HepG2 (cell line): ENCODE measurements at regions not wholly inside any gene's neighbourhood (a gene's known extent, or its start where the extent isn't known, plus 50 kb on each side); places are given as distances from the start of the nearest gene placed in this dataset.

Source experiments
- BCL6 ChIP-seq: IDR thresholded peaks from 2 replicates; pipeline ENCODE4 v1.6.1; 2016; ENCODE audit warnings: missing genetic modification reagents, missing compliant biosample characterization
- CCDC6 ChIP-seq: sonication (generic); formaldehyde crosslinking; IDR thresholded peaks from 2 replicates; pipeline ENCODE4 v1.8.1; 2022; ENCODE audit warnings: mild to moderate bottlenecking, missing genetic modification reagents, moderate library complexity
- ETS1 ChIP-seq: sonication (generic); formaldehyde crosslinking; IDR thresholded peaks from 2 replicates; pipeline ENCODE4 v1.4.0; 2020; ENCODE audit warnings: missing genetic modification reagents
- FOSL2 ChIP-seq: sonication (generic); formaldehyde crosslinking; IDR thresholded peaks from 2 replicates; pipeline ENCODE4 v1.4.0; 2020; ENCODE audit warnings: missing genetic modification reagents
- FOXA1 ChIP-seq, 2 experiments: fragments of 450-650 bp in 1 of 2; sonication (generic) in 1 of 2; formaldehyde crosslinking in 1 of 2; IDR thresholded peaks; 2 replicates each; pipeline versions ENCODE4 v1.4.0 to v1.6.1; 2016 to 2020; ENCODE audit warnings: missing genetic modification reagents in 1 of 2
- GATAD1 ChIP-seq: IDR thresholded peaks from 2 replicates; pipeline ENCODE4 v1.6.1; 2016; ENCODE audit warnings: missing genetic modification reagents, missing compliant biosample characterization
- GLI4 ChIP-seq: sonication (generic); formaldehyde crosslinking; IDR thresholded peaks from 2 replicates; pipeline ENCODE4 v1.5.1; 2020; ENCODE audit warnings: missing genetic modification reagents, mild to moderate bottlenecking, moderate library complexity, borderline replicate concordance
- MIER2 ChIP-seq: IDR thresholded peaks from 2 replicates; pipeline ENCODE4 v1.6.1; 2016; ENCODE audit warnings: missing biosample characterization, missing genetic modification reagents
- NFE2 ChIP-seq: sonication (generic); formaldehyde crosslinking; IDR thresholded peaks from 2 replicates; pipeline ENCODE4 v1.4.0; 2020; ENCODE audit warnings: missing genetic modification reagents
- NR2F2 ChIP-seq: IDR thresholded peaks from 2 replicates; pipeline ENCODE4 v1.6.1; 2012; ENCODE audit warnings: low read depth, inconsistent platforms, borderline replicate concordance
- PATZ1 ChIP-seq: sonication (generic); formaldehyde crosslinking; IDR thresholded peaks from 2 replicates; pipeline ENCODE4 v1.4.0; 2020; ENCODE audit warnings: missing genetic modification reagents
- SOX6 ChIP-seq, 2 experiments: fragments of 450-650 bp in 1 of 2; sonication (generic) in 1 of 2; formaldehyde crosslinking in 1 of 2; IDR thresholded peaks; 2 replicates each; pipeline versions ENCODE4 v1.4.0 to v1.6.1; 2017 to 2020; ENCODE audit warnings: antibody characterized with exemption in 1 of 2, mild to moderate bottlenecking in 1 of 2, missing genetic modification reagents in 1 of 2
- SP1 ChIP-seq, 2 experiments: fragments of 450-650 bp in 1 of 2; sonication (generic) in 1 of 2; formaldehyde crosslinking in 1 of 2; IDR thresholded peaks; 2 replicates each; pipeline versions ENCODE4 v1.4.0 to v1.6.1; 2016 to 2020; ENCODE audit warnings: missing genetic modification reagents in 1 of 2
- THYN1 ChIP-seq: sonication (generic); formaldehyde crosslinking; IDR thresholded peaks from 2 replicates; pipeline ENCODE4 v1.8.1; 2023; ENCODE audit warnings: low read depth, mild to moderate bottlenecking, moderate library complexity, missing genetic modification reagents, borderline replicate concordance
- ZBTB2 ChIP-seq: sonication (generic); formaldehyde crosslinking; IDR thresholded peaks from 2 replicates; pipeline ENCODE4 v1.8.0; 2022; ENCODE audit warnings: low read depth, missing genetic modification reagents
- ZBTB33 ChIP-seq: sonication (generic); formaldehyde crosslinking; IDR thresholded peaks from 2 replicates; pipeline ENCODE4 v1.4.0; 2020; ENCODE audit warnings: missing genetic modification reagents
- ZNF275 ChIP-seq: sonication (generic); formaldehyde crosslinking; IDR thresholded peaks from 2 replicates; pipeline ENCODE4 v1.8.0; 2022; ENCODE audit warnings: missing genetic modification reagents, mild to moderate bottlenecking, inconsistent platforms, borderline replicate concordance
- ZNF577 ChIP-seq: sonication (generic); formaldehyde crosslinking; IDR thresholded peaks from 2 replicates; pipeline ENCODE4 v1.4.0; 2020; ENCODE audit warnings: mild to moderate bottlenecking, low read depth, missing genetic modification reagents, borderline replicate concordance
- ZNF781 ChIP-seq: sonication (generic); formaldehyde crosslinking; IDR thresholded peaks from 2 replicates; pipeline ENCODE4 v1.5.1; 2020; ENCODE audit warnings: borderline replicate concordance, mild to moderate bottlenecking, missing genetic modification reagents; ENCODE audit errors: not compliant biosample characterization
- ZNF782 ChIP-seq: sonication (generic); formaldehyde crosslinking; IDR thresholded peaks from 2 replicates; pipeline ENCODE4 v1.4.0; 2020; ENCODE audit warnings: missing genetic modification reagents, mild to moderate bottlenecking, borderline replicate concordance

- peak; percentile 60 for TF ChIP-seq GATAD1 (CRISPR knock-in tag)
- peak; percentile 60; the same call in 1 of the 2 replicates for TF ChIP-seq GLI4 (CRISPR knock-in tag)
- no peak for TF ChIP-seq CCDC6 (CRISPR knock-in tag)
- TF ChIP-seq SOX6 (IDR thresholded peaks at IDR 0.05), result no peak
- TF ChIP-seq SOX6 (CRISPR knock-in tag; IDR thresholded peaks at IDR 0.05), result peak; percentile 94
- 0 out of 2 replicates have a peak, but pooled peaks have one; percentile 29 for TF ChIP-seq ZNF782 (CRISPR knock-in tag)
- TF ChIP-seq ZNF275 (CRISPR knock-in tag), result 0 out of 2 replicates have a peak, but pooled peaks have one; percentile 78
- peak; percentile 90 for TF ChIP-seq FOSL2
- TF ChIP-seq ZBTB33 (CRISPR knock-in tag), result no peak; the same call in none of the 2 replicates
- TF ChIP-seq ZNF577 (CRISPR knock-in tag), result no peak
- no peak for TF ChIP-seq SP1 (IDR thresholded peaks at IDR 0.05)
- TF ChIP-seq SP1 (CRISPR knock-in tag; IDR thresholded peaks at IDR 0.05), result peak; percentile 31; the same call in 1 of the 2 replicates
- TF ChIP-seq THYN1 (CRISPR knock-in tag), result peak; percentile 44; the same call in 1 of the 2 replicates
- TF ChIP-seq PATZ1 (CRISPR knock-in tag), result peak; percentile 35; the same call in 1 of the 2 replicates
- TF ChIP-seq MIER2, result 0 out of 2 replicates have a peak, but pooled peaks have one; percentile 75
- TF ChIP-seq ZNF781 (CRISPR knock-in tag), result no peak
- no peak for TF ChIP-seq FOXA1 (IDR thresholded peaks at IDR 0.05)
- peak; percentile 93 for TF ChIP-seq FOXA1 (CRISPR knock-in tag; IDR thresholded peaks at IDR 0.05)
- TF ChIP-seq ETS1 (CRISPR knock-in tag), result no peak
- peak; percentile 94; the same call in 1 of the 2 replicates for TF ChIP-seq NFE2 (CRISPR knock-in tag)
- TF ChIP-seq ZBTB2, result no peak
- TF ChIP-seq NR2F2, result peak; percentile 100
- TF ChIP-seq BCL6 (CRISPR knock-in tag), result peak; percentile 77
These were observed 55.8 kb upstream of the OR6J1 start (continued) for GRCh38 chr14:22699801-22700564.
